SK-N-MC (cell line): ENCODE measurements at regions not wholly inside any gene's neighbourhood (a gene's known extent, or its start where the extent isn't known, plus 50 kb on each side); places are given as distances from the start of the nearest gene placed in this dataset.

Source experiments
- DNase-seq: peaks from one replicate; pipeline ENCODE4 v3.0.0-alpha.2; 2011; ENCODE audit warnings: low read depth, low spot score
- H3K27ac ChIP-seq: fragments of 200-600 bp; sonication (generic); 2 replicates; pipeline ENCODE4 v1.5.1; 2016; ENCODE audit warnings: mixed run types
- H3K36me3 ChIP-seq: fragments of 200-600 bp; sonication (generic); 2 replicates; pipeline ENCODE4 v1.6.1; 2017; ENCODE audit warnings: antibody characterized with exemption, low read length, mixed read lengths; ENCODE audit not compliant: insufficient read depth
- H3K4me3 ChIP-seq: fragments of 200-600 bp; sonication (generic); 2 replicates; pipeline ENCODE4 v1.5.1; 2016
- H3K9ac ChIP-seq: fragments of 200-600 bp; sonication (generic); 2 replicates; pipeline ENCODE4 v1.8.0; 2017; ENCODE audit warnings: mixed run types, mixed read lengths; ENCODE audit not compliant: insufficient read length
- H3K9me3 ChIP-seq: fragments of 200-600 bp; sonication (generic); 2 replicates; pipeline ENCODE4 v1.6.1; 2017; ENCODE audit warnings: low read depth, mild to moderate bottlenecking, antibody characterized with exemption, low read length, moderate library complexity, mixed read lengths
- EZH2 ChIP-seq: fragments of 200-600 bp; sonication (generic); IDR thresholded peaks from one replicate; pipeline ENCODE4 v1.6.1; 2017; ENCODE audit warnings: antibody characterized with exemption
- FOXP2 ChIP-seq: optimal IDR thresholded peaks from 2 replicates; pipeline ENCODE3; 2011; ENCODE audit warnings: mild to moderate bottlenecking, moderate library complexity; ENCODE audit not compliant: insufficient read depth; ENCODE audit errors: extremely low read length, control extremely low read depth
- POLR2AphosphoS5 ChIP-seq: IDR thresholded peaks from 2 replicates; pipeline ENCODE4 v1.6.1; 2012; ENCODE audit warnings: mild to moderate bottlenecking, low read depth, low read length, borderline replicate concordance

GRCh38 chr18:78730546-78730945 lies 249.1 kb upstream of the SALL3 start:
- DNase-seq, result no peak
- H3K27ac ChIP-seq, result no peak overlapping the region
- no peak overlapping the region for H3K4me3 ChIP-seq
- H3K9me3 ChIP-seq, result no peaks in the 10 kb centered on the region
- no peak overlapping the region for H3K9ac ChIP-seq
- no peaks in the 10 kb centered on the region for H3K36me3 ChIP-seq
- no peak for TF ChIP-seq EZH2
- TF ChIP-seq POLR2AphosphoS5, result no peak
- TF ChIP-seq FOXP2, result no peak

- no peak for DNase-seq
- no peak for TF ChIP-seq POLR2AphosphoS5
- no peak for TF ChIP-seq FOXP2
- no peak for TF ChIP-seq EZH2
- Histone ChIP-seq H3K9me3 (no peaks in the 10 kb centered on the region), H3K4me3 (no peak overlapping the region), H3K9ac (no peak overlapping the region), H3K27ac (no peak overlapping the region), H3K36me3 (no peaks in the 10 kb centered on the region)
Measured at GRCh38 chr18:78731016-78731397, 248.6 kb upstream of the SALL3 start.

- Histone ChIP-seq H3K27ac (no peak overlapping the region), H3K9ac (no peak overlapping the region), H3K36me3 (no peaks in the 10 kb centered on the region), H3K9me3 (no peaks in the 10 kb centered on the region), H3K4me3 (no peak overlapping the region)
- DNase-seq, result no peak
- TF ChIP-seq EZH2 (no peak), FOXP2 (no peak), POLR2AphosphoS5 (no peak)
Measured at GRCh38 chr18:78731398-78732032, 248.1 kb upstream of the SALL3 start.

GRCh38 chr18:78732273-78733210 lies 247.1 kb upstream of the SALL3 start:
- Histone ChIP-seq H3K9ac (no peak overlapping the region), H3K4me3 (no peak overlapping the region), H3K9me3 (no peaks in the 10 kb centered on the region), H3K36me3 (no peaks in the 10 kb centered on the region), H3K27ac (no peak overlapping the region)
- TF ChIP-seq FOXP2 (no peak), POLR2AphosphoS5 (no peak), EZH2 (no peak)
- DNase-seq, result no peak

- Histone ChIP-seq H3K9ac (no peak overlapping the region), H3K27ac (no peak overlapping the region), H3K9me3 (no peaks in the 10 kb centered on the region), H3K36me3 (no peaks in the 10 kb centered on the region), H3K4me3 (no peak overlapping the region)
- DNase-seq, result no peak
- TF ChIP-seq EZH2, result no peak
Measured at GRCh38 chr18:78733762-78734613, 245.6 kb upstream of the SALL3 start.

GRCh38 chr18:78734614-78734945 lies 245.0 kb upstream of the SALL3 start:
- no peak overlapping the region for H3K4me3 ChIP-seq
- no peaks in the 10 kb centered on the region for H3K36me3 ChIP-seq
- H3K9me3 ChIP-seq, result no peaks in the 10 kb centered on the region
- H3K9ac ChIP-seq, result no peak overlapping the region
- H3K27ac ChIP-seq, result no peak overlapping the region
- DNase-seq, result no peak
- TF ChIP-seq EZH2 (no peak), FOXP2 (no peak), POLR2AphosphoS5 (no peak)

GRCh38 chr18:78735131-78736014 lies 244.2 kb upstream of the SALL3 start:
- no peak for DNase-seq
- H3K9ac ChIP-seq, result no peak overlapping the region
- H3K36me3 ChIP-seq, result no peaks in the 10 kb centered on the region
- H3K27ac ChIP-seq, result no peak overlapping the region
- no peaks in the 10 kb centered on the region for H3K9me3 ChIP-seq
- TF ChIP-seq FOXP2 (no peak), POLR2AphosphoS5 (no peak), EZH2 (no peak)
- no peak overlapping the region for H3K4me3 ChIP-seq

GRCh38 chr18:78736015-78736690 lies 243.5 kb upstream of the SALL3 start:
- no peak overlapping the region for H3K9ac ChIP-seq
- no peak for DNase-seq
- TF ChIP-seq POLR2AphosphoS5 (no peak), FOXP2 (no peak), EZH2 (no peak)
- no peaks in the 10 kb centered on the region for H3K9me3 ChIP-seq
- no peak overlapping the region for H3K4me3 ChIP-seq
- H3K36me3 ChIP-seq, result no peaks in the 10 kb centered on the region
- no peak overlapping the region for H3K27ac ChIP-seq
